ENCODE measurements at regions not wholly inside any gene's neighbourhood (a gene's known extent, or its start where the extent isn't known, plus 50 kb on each side); places are given as distances from the start of the nearest gene placed in this dataset.

- H2AFZ ChIP-seq (ENCODE audit: low read depth, low read length) = no peak overlapping the region
- no peaks in the 10 kb centered on the region for H3F3A ChIP-seq (ENCODE audit: insufficient read depth, low read length, poor library complexity, severe bottlenecking)
- TF ChIP-seq REST (IDR thresholded peaks at IDR 0.05; ENCODE audit: borderline replicate concordance) (no peak), POLR2AphosphoS5 (IDR thresholded peaks at IDR 0.05) (no peak), TAF1 (IDR thresholded peaks at IDR 0.05; ENCODE audit: low read depth) (no peak), EZH2 (IDR thresholded peaks at IDR 0.05; ENCODE audit: borderline replicate concordance, insufficient read depth, low read length, poor library complexity, severe bottlenecking) (no peak), MXI1 (conservative IDR thresholded peaks at IDR 0.05; ENCODE audit: poor library complexity, severe bottlenecking) (no peak), EP300 (conservative IDR thresholded peaks at IDR 0.05; ENCODE audit: poor library complexity, severe bottlenecking) (no peak), CTCF (IDR thresholded peaks at IDR 0.05; ENCODE audit: poor library complexity, severe bottlenecking) (no peak), RAD21 (conservative IDR thresholded peaks at IDR 0.05) (no peak), SMC3 (conservative IDR thresholded peaks at IDR 0.05; ENCODE audit: poor library complexity) (no peak)
- H3K9me3 ChIP-seq (ENCODE audit: low read length) = no peaks in the 10 kb centered on the region
- H3K4me2 ChIP-seq (ENCODE audit: low read length) = no peak overlapping the region
- no peak overlapping the region for H3K9ac ChIP-seq (ENCODE audit: low read length)
- H3K27me3 ChIP-seq (ENCODE audit: insufficient read depth, low read depth, low read length) = no peaks in the 10 kb centered on the region
- no peaks in the 10 kb centered on the region for H3K79me2 ChIP-seq (replicated peaks; ENCODE audit: insufficient read depth, low read length)
- no peak overlapping the region for H3K27ac ChIP-seq (ENCODE audit: low read length)
- no peaks in the 10 kb centered on the region for H3K9me2 ChIP-seq (ENCODE audit: insufficient read depth, low read length)
- no peaks in the 10 kb centered on the region for H4K20me1 ChIP-seq (ENCODE audit: insufficient read depth)
- no peaks in the 10 kb centered on the region for H3K36me3 ChIP-seq (ENCODE audit: insufficient read depth, low read length)
- no peak overlapping the region for H3K4me3 ChIP-seq (ENCODE audit: low read length)
Measured at GRCh38 chr12:115338566-115339294, 654.8 kb upstream of the TBX3 start.

GRCh38 chr12:115337693-115338543, 653.9 kb upstream of the TBX3 start:
- TF ChIP-seq REST (IDR thresholded peaks at IDR 0.05; ENCODE audit: borderline replicate concordance) = no peak
- TF ChIP-seq TAF1 (IDR thresholded peaks at IDR 0.05; ENCODE audit: low read depth) = no peak
- TF ChIP-seq EP300 (conservative IDR thresholded peaks at IDR 0.05; ENCODE audit: poor library complexity, severe bottlenecking) = no peak
- no peak for TF ChIP-seq EZH2 (IDR thresholded peaks at IDR 0.05; ENCODE audit: borderline replicate concordance, insufficient read depth, low read length, poor library complexity, severe bottlenecking)
- no peak for TF ChIP-seq POLR2AphosphoS5 (IDR thresholded peaks at IDR 0.05)
- no peak for TF ChIP-seq RAD21 (conservative IDR thresholded peaks at IDR 0.05)
- no peak for TF ChIP-seq MXI1 (conservative IDR thresholded peaks at IDR 0.05; ENCODE audit: poor library complexity, severe bottlenecking)
- TF ChIP-seq SMC3 (conservative IDR thresholded peaks at IDR 0.05; ENCODE audit: poor library complexity) = no peak
- TF ChIP-seq CTCF (IDR thresholded peaks at IDR 0.05; ENCODE audit: poor library complexity, severe bottlenecking) = no peak
- H3K27ac ChIP-seq (ENCODE audit: low read length) = no peak overlapping the region
- H3K9me2 ChIP-seq (ENCODE audit: insufficient read depth, low read length) = no peaks in the 10 kb centered on the region
- H3K27me3 ChIP-seq (ENCODE audit: insufficient read depth, low read depth, low read length) = no peaks in the 10 kb centered on the region
- H3K36me3 ChIP-seq (ENCODE audit: insufficient read depth, low read length) = no peaks in the 10 kb centered on the region
- H4K20me1 ChIP-seq (ENCODE audit: insufficient read depth) = no peaks in the 10 kb centered on the region
- no peak overlapping the region for H2AFZ ChIP-seq (ENCODE audit: low read depth, low read length)
- H3K9me3 ChIP-seq (ENCODE audit: low read length) = no peaks in the 10 kb centered on the region
- H3K4me3 ChIP-seq (ENCODE audit: low read length) = no peak overlapping the region
- H3F3A ChIP-seq (ENCODE audit: insufficient read depth, low read length, poor library complexity, severe bottlenecking) = no peaks in the 10 kb centered on the region
- no peaks in the 10 kb centered on the region for H3K79me2 ChIP-seq (replicated peaks; ENCODE audit: insufficient read depth, low read length)
- H3K9ac ChIP-seq (ENCODE audit: low read length) = no peak overlapping the region
- H3K4me2 ChIP-seq (ENCODE audit: low read length) = no peak overlapping the region
